Vagina (tissue), 2 donors: ENCODE measurements at regions not wholly inside any gene's neighbourhood (a gene's known extent, or its start where the extent isn't known, plus 50 kb on each side); places are given as distances from the start of the nearest gene placed in this dataset.

ENCODE experiments used
- POLR2AphosphoS5 ChIP-seq, 2 donors: sonication (generic); formaldehyde crosslinking; IDR thresholded peaks; one replicate each; pipeline ENCODE4 v1.9.0; 2017; ENCODE audit warnings: antibody characterized with exemption in 2 of 2, mild to moderate bottlenecking in 2 of 2, low read depth in 1 of 2; ENCODE audit not compliant: insufficient read depth in 1 of 2
- TF ChIP-seq, protein P1 (sequence below), 3 experiments: fragments of 450-650 bp in 2 of 3; fragments of 200-600 bp in 1 of 3; sonication (generic) in 1 of 3; IDR thresholded peaks; one replicate each; pipeline ENCODE4 v1.5.1; 2017 to 2019; ENCODE audit warnings: antibody characterized with exemption in 3 of 3, mild to moderate bottlenecking in 2 of 3, moderate library complexity in 2 of 3

DNA sequence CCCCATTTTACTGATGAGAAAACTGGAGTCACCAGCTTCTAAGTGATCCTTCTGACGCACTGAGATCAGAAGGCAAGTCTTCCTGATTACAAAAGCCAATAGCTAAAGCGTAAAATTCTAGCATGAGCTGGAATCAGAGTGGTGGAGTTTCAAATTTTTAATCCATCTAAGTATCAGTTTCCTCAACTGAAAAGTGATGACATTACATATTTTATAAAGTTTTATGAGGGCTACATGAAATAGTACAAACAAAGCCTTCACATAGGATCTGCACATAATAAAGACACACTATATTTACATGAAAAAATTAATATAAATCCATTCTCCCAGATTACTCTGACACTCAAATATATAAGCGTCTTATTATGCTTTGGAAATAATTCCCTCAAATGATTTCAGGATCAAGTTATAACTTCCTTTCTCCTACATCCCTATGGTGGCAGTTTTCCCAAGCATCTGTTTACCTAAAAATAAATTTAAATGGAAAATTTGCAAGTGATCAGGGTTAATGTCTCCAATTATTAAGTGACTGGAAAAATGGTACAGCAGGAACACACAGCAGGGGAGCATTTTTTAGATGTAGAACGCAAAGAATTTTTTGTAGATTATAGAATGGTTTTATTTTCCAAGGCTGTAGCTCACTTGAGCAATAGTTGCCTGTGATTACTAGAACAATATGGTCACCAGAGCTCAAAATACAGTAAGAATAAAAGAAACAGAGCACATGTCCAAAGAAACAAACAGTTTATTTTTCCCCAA is 490.4 kb upstream of the C1orf87 start:
- TF ChIP-seq POLR2AphosphoS5 (IDR thresholded peaks at IDR 0.05; ENCODE audit: insufficient read depth in 1 of 2, low read depth in 1 of 2) = no peak
- TF ChIP-seq, protein P1, sequence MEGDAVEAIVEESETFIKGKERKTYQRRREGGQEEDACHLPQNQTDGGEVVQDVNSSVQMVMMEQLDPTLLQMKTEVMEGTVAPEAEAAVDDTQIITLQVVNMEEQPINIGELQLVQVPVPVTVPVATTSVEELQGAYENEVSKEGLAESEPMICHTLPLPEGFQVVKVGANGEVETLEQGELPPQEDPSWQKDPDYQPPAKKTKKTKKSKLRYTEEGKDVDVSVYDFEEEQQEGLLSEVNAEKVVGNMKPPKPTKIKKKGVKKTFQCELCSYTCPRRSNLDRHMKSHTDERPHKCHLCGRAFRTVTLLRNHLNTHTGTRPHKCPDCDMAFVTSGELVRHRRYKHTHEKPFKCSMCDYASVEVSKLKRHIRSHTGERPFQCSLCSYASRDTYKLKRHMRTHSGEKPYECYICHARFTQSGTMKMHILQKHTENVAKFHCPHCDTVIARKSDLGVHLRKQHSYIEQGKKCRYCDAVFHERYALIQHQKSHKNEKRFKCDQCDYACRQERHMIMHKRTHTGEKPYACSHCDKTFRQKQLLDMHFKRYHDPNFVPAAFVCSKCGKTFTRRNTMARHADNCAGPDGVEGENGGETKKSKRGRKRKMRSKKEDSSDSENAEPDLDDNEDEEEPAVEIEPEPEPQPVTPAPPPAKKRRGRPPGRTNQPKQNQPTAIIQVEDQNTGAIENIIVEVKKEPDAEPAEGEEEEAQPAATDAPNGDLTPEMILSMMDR (IDR thresholded peaks at IDR 0.05) = no peak
